Activated CD4-positive, alpha-beta T cell treated with anti-CD3 and anti-CD28 coated beads, Interleukin-2, amount 10 ng/mL, durations not matched to agents 7 days and 5 days (primary cell): ENCODE measurements at regions not wholly inside any gene's neighbourhood (a gene's known extent, or its start where the extent isn't known, plus 50 kb on each side); places are given as distances from the start of the nearest gene placed in this dataset.
"Not testable (repeated sequence)": the region's sequence is repeated elsewhere in the genome, so short reads cannot be mapped to it uniquely, and the experiment has no call there.

Source experiments
- CTCF ChIA-PET: fragments of 350-600 bp; sonication (Branson Sonifier 250); formaldehyde crosslinking; loops from one replicate; lab custom pipeline; 2021; ENCODE audit warnings: antibody characterized with exemption; lab: Charles Lee
- POLR2A ChIA-PET: fragments of 350-600 bp; sonication (Branson Sonifier 250); formaldehyde crosslinking; loops from one replicate; lab custom pipeline; 2021; ENCODE audit warnings: antibody characterized with exemption; lab: Charles Lee
- DNase-seq: peaks from one replicate; pipeline ENCODE4 v3.0.0-alpha.2; 2020
- H3K27ac Mint-ChIP-seq: one replicate; pipeline ENCODE4 v1.8.0; 2021; ENCODE audit warnings: mild to moderate bottlenecking, moderate library complexity, mixed read lengths
- H3K27me3 Mint-ChIP-seq: one replicate; pipeline ENCODE4 v1.8.0; 2021; ENCODE audit warnings: mixed read lengths
- H3K36me3 Mint-ChIP-seq: one replicate; pipeline ENCODE4 v1.8.0; 2021; ENCODE audit warnings: low read depth, mixed read lengths
- H3K4me1 Mint-ChIP-seq: one replicate; pipeline ENCODE4 v1.8.0; 2021; ENCODE audit warnings: mixed read lengths
- H3K4me3 Mint-ChIP-seq: one replicate; pipeline ENCODE4 v1.8.0; 2021; ENCODE audit warnings: mild to moderate bottlenecking, moderate library complexity, mixed read lengths
- H3K9me3 Mint-ChIP-seq: one replicate; pipeline ENCODE4 v1.8.0; 2021; ENCODE audit warnings: mixed read lengths

DNA sequence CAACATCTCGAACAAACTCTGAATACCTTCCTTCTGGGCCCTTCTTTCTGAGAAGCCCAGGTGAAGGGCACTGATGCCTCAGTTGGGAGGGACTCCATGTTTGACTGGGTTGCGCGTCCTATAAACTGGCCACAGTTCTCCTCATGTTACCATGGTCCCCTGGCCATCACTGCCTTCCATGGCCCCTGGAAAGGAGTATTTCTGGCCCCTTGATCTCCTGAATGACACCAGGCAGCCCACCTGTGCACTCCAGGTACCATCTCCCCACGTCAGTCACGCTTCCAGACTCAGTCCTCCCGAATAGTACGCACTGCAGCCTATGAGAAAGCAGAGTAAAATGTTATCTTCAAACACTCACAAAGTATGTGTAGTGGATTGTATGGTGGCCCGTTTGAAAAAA, 73.9 kb downstream of the ACKR3 start:
- no peaks in the 10 kb centered on the region for H3K9me3 Mint-ChIP-seq
- POLR2A ChIA-PET: no interaction called here
- H3K4me1 Mint-ChIP-seq: no peaks in the 10 kb centered on the region
- no peak overlapping the region for H3K27ac Mint-ChIP-seq
- H3K27me3 Mint-ChIP-seq: peaks cover 2% of the 10 kb centered on the region
- no peak for DNase-seq
- no peak overlapping the region for H3K4me3 Mint-ChIP-seq
- CTCF ChIA-PET: no interaction called here
- no peaks in the 10 kb centered on the region for H3K36me3 Mint-ChIP-seq

DNA sequence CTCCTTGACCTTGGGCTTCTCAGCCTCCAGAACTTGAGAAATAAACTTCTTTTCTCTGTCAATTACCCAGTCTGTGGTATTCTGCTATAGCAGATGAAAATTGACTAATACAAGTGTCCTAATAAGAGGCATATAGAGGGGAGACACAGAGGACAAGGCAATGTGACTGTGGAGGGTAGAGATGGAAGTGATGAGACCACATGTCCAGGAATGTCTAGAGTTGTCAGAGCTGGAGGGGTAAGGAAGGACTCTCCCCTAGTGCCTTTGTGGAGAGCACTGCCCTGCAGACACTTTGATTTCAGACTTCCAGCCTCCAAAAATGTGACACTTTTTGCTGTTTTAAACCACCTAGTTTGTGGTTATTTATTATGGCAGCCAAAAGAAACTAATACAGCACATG, 74.4 kb downstream of the ACKR3 start:
- Mint-ChIP-seq H3K9me3 (no peaks in the 10 kb centered on the region), H3K4me1 (no peaks in the 10 kb centered on the region), H3K36me3 (no peaks in the 10 kb centered on the region), H3K27ac (no peak overlapping the region), H3K4me3 (no peak overlapping the region), H3K27me3 (peaks cover 4% of the 10 kb centered on the region)
- ChIA-PET CTCF (interaction anchor here (1.1 kb wide), 1 partner anchor 337 kb away, joined by 3 read pairs; no protein-coding TSS in a partner anchor), POLR2A (no interaction called here)
- DNase-seq: no peak

DNA sequence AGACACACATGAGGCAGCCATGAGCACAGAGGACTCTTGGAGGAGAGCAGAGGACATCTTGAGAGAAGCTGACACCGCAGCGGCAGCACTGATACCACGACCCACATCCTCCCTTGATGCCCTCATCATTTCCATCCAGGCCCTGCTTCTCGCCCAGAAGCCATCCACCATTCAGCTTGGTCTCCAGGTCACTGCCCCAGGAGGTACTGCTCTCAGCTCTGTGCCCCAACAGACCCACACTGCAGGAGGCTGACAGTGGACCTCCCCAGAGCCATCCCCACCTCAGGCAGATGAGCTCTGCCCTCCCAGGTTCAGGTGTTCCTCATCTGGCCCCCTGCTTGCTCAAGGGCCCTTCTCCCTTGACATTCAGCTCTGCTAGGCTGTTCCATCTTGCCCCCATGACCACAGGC, 74.9 kb downstream of the ACKR3 start:
- H3K27ac Mint-ChIP-seq: no peak overlapping the region
- DNase-seq: no peak
- no peaks in the 10 kb centered on the region for H3K9me3 Mint-ChIP-seq
- CTCF ChIA-PET: interaction anchor here (1.1 kb wide), 1 partner anchor 336 kb away, joined by 3 read pairs; no protein-coding TSS in a partner anchor
- no peaks in the 10 kb centered on the region for H3K4me1 Mint-ChIP-seq
- H3K4me3 Mint-ChIP-seq: no peak overlapping the region
- POLR2A ChIA-PET: no interaction called here
- no peaks in the 10 kb centered on the region for H3K36me3 Mint-ChIP-seq
- H3K27me3 Mint-ChIP-seq: peaks cover 6% of the 10 kb centered on the region

DNA sequence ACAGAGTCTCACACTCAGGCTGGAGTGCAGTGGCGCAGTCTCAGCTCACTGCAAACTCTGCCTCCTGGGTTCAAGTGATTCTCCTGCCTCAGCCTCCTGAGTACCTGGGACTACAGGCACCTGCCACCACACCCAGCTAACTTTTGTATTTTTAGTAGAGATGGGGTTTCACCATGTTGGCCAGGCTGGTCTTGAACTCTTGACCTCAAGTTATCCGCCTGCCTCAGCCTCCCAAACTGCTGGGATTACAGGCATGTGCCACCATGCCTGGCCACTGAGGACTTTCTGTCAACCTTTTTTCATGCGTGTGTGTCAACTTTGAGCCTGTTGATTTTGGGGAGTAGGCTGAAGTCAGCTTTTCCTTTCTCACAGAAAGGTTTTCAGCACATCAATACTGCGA, 75.5 kb downstream of the ACKR3 start:
- DNase-seq, H3K9me3 Mint-ChIP-seq, POLR2A ChIA-PET, H3K36me3 Mint-ChIP-seq, H3K4me3 Mint-ChIP-seq, H3K4me1 Mint-ChIP-seq, H3K27ac Mint-ChIP-seq: not testable (repeated sequence)
- CTCF ChIA-PET: interaction anchor here (1.1 kb wide), 1 partner anchor 335 kb away, joined by 3 read pairs; no protein-coding TSS in a partner anchor
- peaks cover 11% of the 10 kb centered on the region for H3K27me3 Mint-ChIP-seq

DNA sequence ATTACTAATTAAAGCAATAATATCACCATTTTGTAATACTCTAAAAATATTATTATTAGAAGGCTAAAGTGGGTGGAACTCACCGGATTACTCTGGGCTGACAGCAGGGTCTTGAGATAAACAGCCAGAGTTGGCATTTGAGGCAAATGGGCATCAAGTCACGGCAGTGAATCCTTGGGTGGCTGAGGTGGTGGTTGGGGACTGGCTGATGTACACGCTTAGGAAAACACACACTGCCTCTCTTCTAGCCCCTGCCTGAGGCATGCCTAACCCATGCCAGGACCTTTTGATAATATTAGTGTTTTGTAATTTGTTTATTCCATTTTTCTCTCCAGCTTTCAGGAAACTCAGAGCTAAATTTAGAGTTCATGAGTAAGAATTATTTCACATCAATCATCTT, 76.8 kb downstream of the ACKR3 start:
- no peak for DNase-seq
- H3K4me1 Mint-ChIP-seq: no peaks in the 10 kb centered on the region
- POLR2A ChIA-PET: no interaction called here
- CTCF ChIA-PET: no interaction called here
- no peak overlapping the region for H3K27ac Mint-ChIP-seq
- no peaks in the 10 kb centered on the region for H3K9me3 Mint-ChIP-seq
- no peaks in the 10 kb centered on the region for H3K36me3 Mint-ChIP-seq
- H3K4me3 Mint-ChIP-seq: no peak overlapping the region
- peaks cover 15% of the 10 kb centered on the region for H3K27me3 Mint-ChIP-seq

DNA sequence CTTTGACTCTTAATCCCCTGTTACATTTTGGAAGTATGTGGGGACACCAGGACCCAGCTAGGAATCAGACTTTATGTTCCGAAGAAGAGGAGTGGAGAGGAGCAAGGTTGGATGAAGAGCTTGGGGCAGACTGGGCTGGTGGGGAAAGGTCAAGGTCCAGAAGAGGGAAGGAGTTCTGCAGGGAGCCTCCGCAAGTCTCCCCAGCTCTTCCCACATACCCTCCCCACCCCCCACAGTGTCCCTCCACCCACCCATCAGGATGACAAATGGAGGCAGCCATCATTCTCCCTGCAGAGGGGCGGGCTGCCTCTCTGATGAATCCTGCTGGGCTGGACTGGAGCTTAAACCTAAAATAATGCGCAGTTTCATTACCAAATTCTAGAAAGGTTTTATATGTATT, 77.2 kb downstream of the ACKR3 start:
- Mint-ChIP-seq H3K4me1 (no peaks in the 10 kb centered on the region), H3K27ac (no peak overlapping the region), H3K9me3 (no peaks in the 10 kb centered on the region), H3K36me3 (no peaks in the 10 kb centered on the region), H3K27me3 (peaks cover 17% of the 10 kb centered on the region), H3K4me3 (no peak overlapping the region)
- DNase-seq: no peak
- ChIA-PET CTCF (no interaction called here), POLR2A (no interaction called here)

DNA sequence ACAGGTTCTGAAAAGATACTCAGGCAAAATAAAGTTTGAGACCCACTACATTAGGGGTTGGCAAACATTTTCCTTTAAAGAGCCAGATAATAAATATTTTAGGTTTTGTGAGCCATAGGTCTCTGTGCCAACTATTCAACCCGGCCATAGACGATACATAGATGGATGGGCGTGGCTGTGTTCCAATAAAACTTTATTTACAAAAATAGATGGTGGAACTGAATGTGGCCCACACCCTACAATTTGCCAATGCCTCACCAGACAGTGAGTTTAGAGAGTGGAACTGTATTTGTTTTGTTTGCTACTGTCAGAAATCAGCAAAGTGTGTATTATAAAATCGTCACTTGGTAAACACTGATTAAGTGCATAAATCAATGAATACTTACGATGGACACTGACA, 78.0 kb downstream of the ACKR3 start:
- Mint-ChIP-seq H3K36me3 (no peaks in the 10 kb centered on the region), H3K4me1 (no peaks in the 10 kb centered on the region), H3K27me3 (peaks cover 22% of the 10 kb centered on the region), H3K27ac (no peak overlapping the region), H3K4me3 (no peak overlapping the region), H3K9me3 (no peaks in the 10 kb centered on the region)
- ChIA-PET CTCF (no interaction called here), POLR2A (no interaction called here)
- no peak for DNase-seq

DNA sequence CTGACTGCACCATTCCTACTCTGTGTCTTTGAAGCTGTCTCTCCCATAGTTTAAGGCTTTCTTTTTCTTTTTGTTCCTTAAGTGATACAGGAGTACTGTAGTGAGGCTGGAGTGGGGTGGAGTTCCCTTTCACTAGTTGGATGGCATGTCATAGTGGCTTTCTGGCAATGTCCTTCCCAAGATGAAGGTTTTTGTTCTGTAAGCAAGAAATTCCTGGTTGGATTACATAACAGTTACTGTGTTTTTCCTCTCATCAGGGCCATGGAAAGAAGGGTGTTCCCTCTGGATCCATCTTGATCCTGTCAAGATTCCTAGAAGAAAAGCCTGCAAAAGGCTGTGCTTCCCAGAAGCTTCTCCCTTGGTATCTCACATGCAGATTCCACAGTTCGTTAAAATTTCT, 84.2 kb downstream of the ACKR3 start:
- no peak overlapping the region for H3K4me3 Mint-ChIP-seq
- no peaks in the 10 kb centered on the region for H3K9me3 Mint-ChIP-seq
- CTCF ChIA-PET: no interaction called here
- no peak for DNase-seq
- peaks cover 29% of the 10 kb centered on the region for H3K27me3 Mint-ChIP-seq
- H3K27ac Mint-ChIP-seq: no peak overlapping the region
- POLR2A ChIA-PET: no interaction called here
- H3K4me1 Mint-ChIP-seq: no peaks in the 10 kb centered on the region
- no peaks in the 10 kb centered on the region for H3K36me3 Mint-ChIP-seq

DNA sequence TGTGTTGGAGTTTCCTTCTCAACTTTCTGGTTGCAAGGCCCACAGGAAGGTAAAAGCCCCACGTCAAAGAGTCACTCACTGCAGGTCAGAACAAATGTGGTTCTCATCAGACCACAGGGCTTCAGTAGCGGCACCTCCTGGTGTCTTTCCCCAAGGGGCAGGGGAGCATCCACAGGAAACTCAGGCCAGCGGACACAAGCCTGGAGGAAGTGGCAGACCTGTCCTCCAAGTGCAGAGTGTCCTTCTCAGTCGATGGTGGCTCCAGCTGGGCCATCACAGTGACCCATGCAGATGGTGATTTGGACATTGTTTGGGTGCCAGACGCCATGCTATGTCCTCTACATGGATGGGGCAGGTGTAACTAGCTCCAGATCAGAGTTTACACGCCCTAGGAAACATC, 84.9 kb downstream of the ACKR3 start:
- ChIA-PET POLR2A (no interaction called here), CTCF (no interaction called here)
- peaks cover 33% of the 10 kb centered on the region for H3K27me3 Mint-ChIP-seq
- no peaks in the 10 kb centered on the region for H3K4me1 Mint-ChIP-seq
- H3K9me3 Mint-ChIP-seq: no peaks in the 10 kb centered on the region
- no peak overlapping the region for H3K27ac Mint-ChIP-seq
- H3K4me3 Mint-ChIP-seq: no peak overlapping the region
- DNase-seq: no peak
- no peaks in the 10 kb centered on the region for H3K36me3 Mint-ChIP-seq

DNA sequence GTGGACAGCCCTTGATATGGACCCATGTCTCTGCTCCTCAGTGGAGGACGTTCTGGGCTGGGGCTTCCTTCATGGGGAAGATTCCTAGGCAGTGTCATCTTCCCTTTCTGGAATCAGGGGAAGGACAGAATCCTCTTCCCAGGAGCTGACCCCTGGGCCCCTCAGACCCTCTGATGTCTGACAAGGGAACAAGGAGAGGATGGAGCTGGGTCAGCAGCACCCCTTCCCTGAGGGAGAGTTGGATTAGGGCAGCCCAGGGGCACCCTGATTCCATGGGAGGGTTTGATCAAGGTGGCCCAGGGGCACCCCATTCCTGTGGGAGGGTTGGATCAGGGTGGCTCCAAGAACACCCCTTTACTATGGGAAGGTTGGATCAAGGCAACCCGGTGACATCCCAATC, 86.5 kb downstream of the ACKR3 start:
- H3K36me3 Mint-ChIP-seq: no peaks in the 10 kb centered on the region
- H3K27me3 Mint-ChIP-seq: peaks cover 32% of the 10 kb centered on the region
- H3K9me3 Mint-ChIP-seq: no peaks in the 10 kb centered on the region
- H3K4me3 Mint-ChIP-seq: no peak overlapping the region
- no peak for DNase-seq
- no peak overlapping the region for H3K27ac Mint-ChIP-seq
- ChIA-PET POLR2A (no interaction called here), CTCF (no interaction called here)
- no peaks in the 10 kb centered on the region for H3K4me1 Mint-ChIP-seq

DNA sequence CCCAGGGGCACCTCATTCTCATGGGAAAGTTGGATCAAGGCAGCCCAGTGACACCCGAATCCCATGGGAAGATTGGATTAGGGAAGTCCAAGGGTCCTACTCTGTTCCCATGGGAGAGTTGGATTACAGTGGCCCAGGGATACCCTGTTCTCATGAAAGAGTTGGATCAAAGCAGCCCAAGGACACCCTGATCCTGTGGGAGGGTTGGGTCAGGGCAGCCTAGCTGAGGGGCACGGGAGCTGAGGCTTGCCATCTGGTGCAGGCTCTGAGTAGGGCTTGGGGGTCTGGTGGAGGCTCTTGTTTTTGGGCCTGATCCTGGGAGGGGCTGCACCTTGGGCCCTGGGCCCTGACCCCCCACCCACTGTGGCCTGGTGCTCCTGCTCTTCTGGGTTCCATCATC, 87.1 kb downstream of the ACKR3 start:
- ChIA-PET POLR2A (no interaction called here), CTCF (no interaction called here)
- H3K36me3 Mint-ChIP-seq: no peaks in the 10 kb centered on the region
- H3K27ac Mint-ChIP-seq: no peak overlapping the region
- no peaks in the 10 kb centered on the region for H3K4me1 Mint-ChIP-seq
- peaks cover 32% of the 10 kb centered on the region for H3K27me3 Mint-ChIP-seq
- H3K4me3 Mint-ChIP-seq: no peak overlapping the region
- no peak for DNase-seq
- H3K9me3 Mint-ChIP-seq: no peaks in the 10 kb centered on the region

DNA sequence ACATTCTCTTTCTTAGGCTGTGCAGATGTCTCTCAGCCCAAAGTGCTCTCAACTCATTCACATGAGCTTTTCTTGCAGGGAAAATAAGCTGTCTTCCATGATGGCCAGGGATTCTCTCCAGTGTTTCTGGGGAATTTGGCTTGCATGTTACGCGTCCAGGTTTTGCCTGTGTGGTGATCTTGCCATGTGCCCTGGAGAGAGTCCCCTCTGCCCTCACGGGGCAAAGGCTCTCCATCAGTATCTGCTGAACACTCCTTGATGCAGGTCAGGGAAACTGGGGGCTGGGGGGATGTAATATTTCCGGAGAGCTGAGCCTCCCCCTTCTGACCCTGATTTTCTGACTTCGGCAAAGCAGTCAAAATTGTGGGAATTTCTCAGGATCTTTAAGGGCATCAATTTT, 87.6 kb downstream of the ACKR3 start:
- Mint-ChIP-seq H3K9me3 (no peaks in the 10 kb centered on the region), H3K27ac (no peak overlapping the region), H3K36me3 (no peaks in the 10 kb centered on the region), H3K4me1 (no peaks in the 10 kb centered on the region), H3K4me3 (no peak overlapping the region), H3K27me3 (peaks cover 27% of the 10 kb centered on the region)
- POLR2A ChIA-PET: no interaction called here
- DNase-seq: no peak
- CTCF ChIA-PET: no interaction called here

DNA sequence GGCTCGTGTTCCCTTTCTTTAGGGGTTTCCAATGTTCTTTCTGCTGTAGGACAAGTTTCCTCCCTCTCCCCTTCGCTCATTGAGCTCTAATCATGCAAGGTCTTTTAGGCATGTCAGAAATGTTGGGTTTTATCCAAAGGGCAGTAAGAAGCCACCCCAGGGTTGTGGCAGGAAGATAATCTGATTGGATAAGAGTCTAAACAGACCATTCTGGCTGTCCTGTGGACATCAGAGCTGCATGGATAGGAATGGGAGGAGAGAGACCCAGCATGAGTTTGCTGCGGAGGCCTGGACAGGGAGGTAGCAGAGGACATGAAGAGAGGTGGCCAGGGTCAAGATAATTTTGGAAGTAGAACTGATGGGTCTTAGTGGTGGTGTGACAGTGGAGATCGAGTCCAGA, 88.2 kb downstream of the ACKR3 start:
- no peak overlapping the region for H3K27ac Mint-ChIP-seq
- H3K4me3 Mint-ChIP-seq: no peak overlapping the region
- DNase-seq: no peak
- POLR2A ChIA-PET: no interaction called here
- no peaks in the 10 kb centered on the region for H3K9me3 Mint-ChIP-seq
- no peaks in the 10 kb centered on the region for H3K4me1 Mint-ChIP-seq
- H3K27me3 Mint-ChIP-seq: peaks cover 24% of the 10 kb centered on the region
- no peaks in the 10 kb centered on the region for H3K36me3 Mint-ChIP-seq
- CTCF ChIA-PET: no interaction called here

DNA sequence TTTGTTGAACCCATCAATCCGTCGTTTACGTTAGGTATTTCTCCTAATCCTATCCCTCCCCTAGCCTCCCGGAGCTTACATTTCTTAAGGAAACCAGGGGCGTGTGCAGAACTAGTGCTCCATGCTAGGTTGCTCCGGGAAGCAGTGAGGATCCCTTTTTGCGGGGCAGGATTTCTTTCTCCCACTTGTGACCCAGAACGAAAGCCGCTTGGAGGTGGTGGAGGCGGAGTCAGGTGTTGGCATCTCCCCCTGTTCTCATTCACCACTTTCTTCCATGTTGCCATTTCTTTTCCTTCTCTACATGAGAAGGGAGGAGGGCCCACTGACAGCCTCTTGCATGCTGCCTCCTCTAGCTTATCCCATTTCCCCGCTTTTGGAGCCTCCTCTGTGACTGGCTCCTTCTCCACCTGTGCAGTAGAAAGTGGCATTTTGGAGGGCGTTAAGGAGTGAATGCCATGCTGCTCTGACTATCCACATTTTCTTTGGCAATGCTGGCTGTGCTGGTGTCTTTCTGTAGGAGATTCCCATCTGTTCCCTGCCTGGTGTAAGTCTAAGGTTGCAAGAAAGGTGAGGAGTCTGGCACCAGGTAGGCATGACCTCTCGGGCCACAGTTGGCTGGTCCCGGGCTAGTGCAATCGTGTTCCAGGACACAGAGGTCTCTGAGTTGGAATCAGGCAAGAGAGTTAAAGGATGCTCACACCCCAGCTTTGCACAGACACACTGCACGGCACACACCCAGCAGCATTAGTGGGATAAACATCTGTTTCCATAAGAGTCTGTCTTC, 89.5 kb downstream of the ACKR3 start:
- Mint-ChIP-seq H3K4me3 (no peak overlapping the region), H3K27ac (no peak overlapping the region), H3K27me3 (peaks cover 21% of the 10 kb centered on the region), H3K36me3 (no peaks in the 10 kb centered on the region), H3K4me1 (no peaks in the 10 kb centered on the region), H3K9me3 (no peaks in the 10 kb centered on the region)
- ChIA-PET POLR2A (no interaction called here), CTCF (no interaction called here)
- no peak for DNase-seq
